RPMI7951 (cell line): ENCODE measurements at regions not wholly inside any gene's neighbourhood (a gene's known extent, or its start where the extent isn't known, plus 50 kb on each side); places are given as distances from the start of the nearest gene placed in this dataset.
"Not testable (repeated sequence)": the region's sequence is repeated elsewhere in the genome, so short reads cannot be mapped to it uniquely, and the experiment has no call there.

ENCODE experiments used
- DNase-seq: peaks from one replicate; pipeline ENCODE4 v3.0.0-alpha.2; 2012; ENCODE audit warnings: low read depth

GRCh38 chr10:62588116-62588515, 213.9 kb downstream of the ZNF365 start:
- DNase-seq = no peak

- no peak for DNase-seq
Observed at GRCh38 chr10:62589689-62590088, 214.8 kb upstream of the ADO start.

GRCh38 chr10:62590306-62590705, 214.2 kb upstream of the ADO start:
- no peak for DNase-seq

GRCh38 chr10:62594093-62594520, 210.4 kb upstream of the ADO start:
- peak; percentile 69 for DNase-seq

- DNase-seq = peak; percentile 81
Observed at GRCh38 chr10:62597226-62597625, 207.3 kb upstream of the ADO start.

GRCh38 chr10:62599161-62599560, 205.4 kb upstream of the ADO start:
- no peak for DNase-seq

- not testable (repeated sequence) for DNase-seq
Observed at GRCh38 chr10:62606551-62606950, 198.0 kb upstream of the ADO start.

- not testable (repeated sequence) for DNase-seq
Observed at GRCh38 chr10:62608189-62608875, 196.2 kb upstream of the ADO start.

- peak; percentile 56 for DNase-seq
Observed at GRCh38 chr10:62610649-62611229, 193.8 kb upstream of the ADO start.

GRCh38 chr10:62613424-62613823, 191.1 kb upstream of the ADO start:
- peak; percentile 74 for DNase-seq

- DNase-seq = no peak
Observed at GRCh38 chr10:62613859-62614258, 190.7 kb upstream of the ADO start.

GRCh38 chr10:62614389-62615157, 189.9 kb upstream of the ADO start:
- peak; percentile 93 for DNase-seq

GRCh38 chr10:62616885-62617590, 187.5 kb upstream of the ADO start:
- DNase-seq = no peak

GRCh38 chr10:62617652-62618051, 186.9 kb upstream of the ADO start:
- DNase-seq = no peak

GRCh38 chr10:62618054-62618453, 186.5 kb upstream of the ADO start:
- no peak for DNase-seq

- DNase-seq = peak; percentile 97
Observed at GRCh38 chr10:62618576-62619412, 185.7 kb upstream of the ADO start.

- DNase-seq = no peak
Observed at GRCh38 chr10:62619413-62619738, 185.1 kb upstream of the ADO start.

- DNase-seq = no peak
Observed at GRCh38 chr10:62620491-62620890, 184.0 kb upstream of the ADO start.

GRCh38 chr10:62623223-62623622, 181.3 kb upstream of the ADO start:
- DNase-seq = no peak

GRCh38 chr10:62625484-62625883, 179.0 kb upstream of the ADO start:
- DNase-seq = no peak

GRCh38 chr10:62626079-62626478, 178.4 kb upstream of the ADO start:
- no peak for DNase-seq

- DNase-seq = peak; percentile 73
Observed at GRCh38 chr10:62626817-62627216, 177.7 kb upstream of the ADO start.
